ENCODE measurements at regions not wholly inside any gene's neighbourhood (a gene's known extent, or its start where the extent isn't known, plus 50 kb on each side); places are given as distances from the start of the nearest gene placed in this dataset.

GRCh38 chr14:54310851-54311228, 86.0 kb upstream of the CDKN3 start:
- TF ChIP-seq CTCF (IDR thresholded peaks at IDR 0.05) (no peak), POLR2A (IDR thresholded peaks at IDR 0.05) (no peak)
